SK-N-SH (cell line): ENCODE measurements at regions not wholly inside any gene's neighbourhood (a gene's known extent, or its start where the extent isn't known, plus 50 kb on each side); places are given as distances from the start of the nearest gene placed in this dataset.

Experiments
- CTCF ChIP-seq: fragments of 200-600 bp; sonication (generic); IDR thresholded peaks from 2 replicates; pipeline ENCODE4 v1.6.1; 2017; ENCODE audit warnings: antibody characterized with exemption, mild to moderate bottlenecking, moderate library complexity
- EP300 ChIP-seq, 2 experiments: IDR thresholded peaks; 2 replicates each; pipeline versions ENCODE4 v1.4.0 to v1.6.1; 2012; ENCODE audit warnings: borderline replicate concordance in 1 of 2, low read depth in 1 of 2, low read length in 1 of 2
- EZH2phosphoT487 ChIP-seq: fragments of 200-600 bp; sonication (generic); IDR thresholded peaks from 2 replicates; pipeline ENCODE4 v1.6.1; 2017; ENCODE audit warnings: low read depth, mixed run types, mild to moderate bottlenecking, antibody characterized with exemption, moderate library complexity, borderline replicate concordance
- FOXJ3 ChIP-seq: sonication (generic); formaldehyde crosslinking; IDR thresholded peaks from 2 replicates; pipeline ENCODE4 v1.5.1; 2020; ENCODE audit warnings: mild to moderate bottlenecking, missing genetic modification reagents
- JUND ChIP-seq: IDR thresholded peaks from 2 replicates; pipeline ENCODE4 v1.4.0; 2012
- NFIC ChIP-seq: IDR thresholded peaks from 2 replicates; pipeline ENCODE4 v1.4.0; 2012; ENCODE audit warnings: borderline replicate concordance
- SMC3 ChIP-seq: IDR thresholded peaks from 2 replicates; pipeline ENCODE4 v1.6.1; 2012; ENCODE audit warnings: low read depth, low read length, improper control_type of control experiment
- TCF12 ChIP-seq: IDR thresholded peaks from 2 replicates; pipeline ENCODE4 v1.4.0; 2012
- YY1 ChIP-seq: IDR thresholded peaks from 2 replicates; pipeline ENCODE4 v1.4.0; 2012; ENCODE audit warnings: low read depth, mild to moderate bottlenecking

- TF ChIP-seq CTCF, result no peak
- TF ChIP-seq YY1, result no peak
- TF ChIP-seq NFIC, result no peak
- TF ChIP-seq TCF12, result no peak
- TF ChIP-seq JUND, result no peak
- TF ChIP-seq SMC3, result no peak
- TF ChIP-seq EP300 (IDR thresholded peaks at IDR 0.05; ENCODE audit: borderline replicate concordance in 1 of 2, low read depth in 1 of 2, low read length in 1 of 2), result no peak
- TF ChIP-seq EZH2phosphoT487, result no peak
- no peak for TF ChIP-seq FOXJ3 (CRISPR knock-in tag)
Observed at GRCh38 chrX:126064901-126065541, 101.1 kb downstream of the DCAF12L2 start.
